ENCODE measurements at regions not wholly inside any gene's neighbourhood (a gene's known extent, or its start where the extent isn't known, plus 50 kb on each side); places are given as distances from the start of the nearest gene placed in this dataset.

DNA sequence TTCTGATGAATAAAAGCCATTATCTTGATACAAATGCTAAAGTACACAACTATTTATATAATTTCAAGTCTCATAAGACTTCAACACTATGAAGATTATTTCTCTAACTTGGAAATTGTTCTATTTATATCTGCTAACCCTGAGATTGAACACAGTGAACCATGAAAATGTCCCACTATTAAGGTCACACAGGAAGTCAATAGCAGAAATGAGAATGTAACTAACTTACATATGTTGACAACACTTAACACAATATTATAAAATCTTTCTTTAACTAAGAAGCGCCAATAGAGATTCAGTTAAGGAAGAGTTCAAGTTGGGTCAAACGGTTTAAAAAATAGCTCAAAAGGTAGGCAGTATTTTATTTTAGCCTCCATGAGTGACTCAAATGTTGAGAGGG lies 551.8 kb upstream of the CBLB start:
- ChIA-PET POLR2A (no interaction called here), CTCF (no interaction called here)
- peaks cover 0 to 8% of the 10 kb centered on the region in 2 experiments; a peak in 1 of 4 replicates for H3K4me1 ChIP-seq (ENCODE audit: control insufficient read depth in 1 of 2, insufficient read depth in 2 of 2, low read depth in 1 of 2, low read length in 1 of 2)
- no peak overlapping the region for H3K27ac ChIP-seq (ENCODE audit: low read depth in 2 of 2, low read length in 1 of 2)
- no peaks in the 10 kb centered on the region for H3K79me2 ChIP-seq (ENCODE audit: insufficient read depth)
- H3K27me3 ChIP-seq (ENCODE audit: insufficient read depth) = no peaks in the 10 kb centered on the region
- no peak overlapping the region for H3K4me3 ChIP-seq (ENCODE audit: low read depth in 2 of 2, low read length in 1 of 2)
- no peaks in the 10 kb centered on the region for H3K9me2 ChIP-seq
- no peak overlapping the region for H3K9ac ChIP-seq
- 47% methylated on average over 2 of the region's 2 CpGs for WGBS (ENCODE audit: low lambda C conversion rate)
- no peak overlapping the region for H2AFZ ChIP-seq (ENCODE audit: low read depth)
- no peak for DNase-seq
- no peaks in the 10 kb centered on the region for H4K20me1 ChIP-seq (ENCODE audit: insufficient read depth)
- no peaks in the 10 kb centered on the region for H3K36me3 ChIP-seq (replicated peaks in 1 of 2; ENCODE audit: control insufficient read depth in 1 of 2, insufficient read depth in 2 of 2, low read length in 1 of 2)
- no peak overlapping the region for H3K4me2 ChIP-seq
- H3F3A ChIP-seq (replicated peaks; ENCODE audit: insufficient read depth) = no peaks in the 10 kb centered on the region
- TF ChIP-seq, protein P1, sequence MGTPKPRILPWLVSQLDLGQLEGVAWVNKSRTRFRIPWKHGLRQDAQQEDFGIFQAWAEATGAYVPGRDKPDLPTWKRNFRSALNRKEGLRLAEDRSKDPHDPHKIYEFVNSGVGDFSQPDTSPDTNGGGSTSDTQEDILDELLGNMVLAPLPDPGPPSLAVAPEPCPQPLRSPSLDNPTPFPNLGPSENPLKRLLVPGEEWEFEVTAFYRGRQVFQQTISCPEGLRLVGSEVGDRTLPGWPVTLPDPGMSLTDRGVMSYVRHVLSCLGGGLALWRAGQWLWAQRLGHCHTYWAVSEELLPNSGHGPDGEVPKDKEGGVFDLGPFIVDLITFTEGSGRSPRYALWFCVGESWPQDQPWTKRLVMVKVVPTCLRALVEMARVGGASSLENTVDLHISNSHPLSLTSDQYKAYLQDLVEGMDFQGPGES (IDR thresholded peaks at IDR 0.05; ENCODE audit: low read depth, low read length) = no peak
- TF ChIP-seq, protein P2, sequence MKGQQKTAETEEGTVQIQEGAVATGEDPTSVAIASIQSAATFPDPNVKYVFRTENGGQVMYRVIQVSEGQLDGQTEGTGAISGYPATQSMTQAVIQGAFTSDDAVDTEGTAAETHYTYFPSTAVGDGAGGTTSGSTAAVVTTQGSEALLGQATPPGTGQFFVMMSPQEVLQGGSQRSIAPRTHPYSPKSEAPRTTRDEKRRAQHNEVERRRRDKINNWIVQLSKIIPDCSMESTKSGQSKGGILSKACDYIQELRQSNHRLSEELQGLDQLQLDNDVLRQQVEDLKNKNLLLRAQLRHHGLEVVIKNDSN (IDR thresholded peaks at IDR 0.05; ENCODE audit: borderline replicate concordance, low read depth) = no peak
- TF ChIP-seq RAD21 (IDR thresholded peaks at IDR 0.05; ENCODE audit: low read length) = no peak
- no peak for TF ChIP-seq FOXM1 (IDR thresholded peaks at IDR 0.05; ENCODE audit: low read depth)
- no peak for TF ChIP-seq YY1 (IDR thresholded peaks at IDR 0.05; ENCODE audit: low read depth)
- peaks cover 3% of the 10 kb centered on the region; the same call in 1 of the 2 replicates for H3K9me3 ChIP-seq

DNA sequence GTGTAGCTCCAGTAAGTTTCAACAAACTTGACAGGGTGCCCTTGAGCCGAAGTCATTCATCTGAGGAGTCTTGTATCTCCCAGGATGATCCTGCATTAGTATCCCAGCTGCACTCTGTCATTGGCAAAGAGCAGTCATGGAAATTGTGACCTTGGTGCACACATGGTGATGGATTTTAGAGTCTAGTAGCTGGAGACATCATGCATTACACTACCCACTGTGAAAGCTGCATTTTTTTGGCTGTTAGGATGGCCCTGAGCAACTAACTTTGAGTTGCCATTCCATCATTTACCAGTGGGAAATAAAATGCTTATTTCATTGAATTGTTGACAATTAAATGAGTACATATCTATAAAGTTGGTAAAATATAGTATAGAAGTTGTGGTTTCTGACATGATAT lies 552.6 kb upstream of the CBLB start:
- no peaks in the 10 kb centered on the region for H3K79me2 ChIP-seq (ENCODE audit: insufficient read depth)
- POLR2A ChIA-PET = no interaction called here
- CTCF ChIA-PET = no interaction called here
- H4K20me1 ChIP-seq (ENCODE audit: insufficient read depth) = no peaks in the 10 kb centered on the region
- no peak overlapping the region for H3K4me3 ChIP-seq (ENCODE audit: low read depth in 2 of 2, low read length in 1 of 2)
- no peak overlapping the region for H2AFZ ChIP-seq (ENCODE audit: low read depth)
- WGBS (ENCODE audit: low lambda C conversion rate) = 80% methylated on average over 1 of the region's 1 CpG
- H3K9me3 ChIP-seq = peaks cover 3% of the 10 kb centered on the region; the same call in 1 of the 2 replicates
- no peak overlapping the region for H3K9ac ChIP-seq
- H3K4me2 ChIP-seq = no peak overlapping the region
- H3K27ac ChIP-seq (ENCODE audit: low read depth in 2 of 2, low read length in 1 of 2) = no peak overlapping the region
- TF ChIP-seq, protein P3, sequence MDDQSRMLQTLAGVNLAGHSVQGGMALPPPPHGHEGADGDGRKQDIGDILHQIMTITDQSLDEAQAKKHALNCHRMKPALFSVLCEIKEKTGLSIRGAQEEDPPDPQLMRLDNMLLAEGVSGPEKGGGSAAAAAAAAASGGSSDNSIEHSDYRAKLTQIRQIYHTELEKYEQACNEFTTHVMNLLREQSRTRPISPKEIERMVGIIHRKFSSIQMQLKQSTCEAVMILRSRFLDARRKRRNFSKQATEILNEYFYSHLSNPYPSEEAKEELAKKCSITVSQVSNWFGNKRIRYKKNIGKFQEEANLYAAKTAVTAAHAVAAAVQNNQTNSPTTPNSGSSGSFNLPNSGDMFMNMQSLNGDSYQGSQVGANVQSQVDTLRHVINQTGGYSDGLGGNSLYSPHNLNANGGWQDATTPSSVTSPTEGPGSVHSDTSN (IDR thresholded peaks at IDR 0.05) = no peak
- TF ChIP-seq, protein P4, sequence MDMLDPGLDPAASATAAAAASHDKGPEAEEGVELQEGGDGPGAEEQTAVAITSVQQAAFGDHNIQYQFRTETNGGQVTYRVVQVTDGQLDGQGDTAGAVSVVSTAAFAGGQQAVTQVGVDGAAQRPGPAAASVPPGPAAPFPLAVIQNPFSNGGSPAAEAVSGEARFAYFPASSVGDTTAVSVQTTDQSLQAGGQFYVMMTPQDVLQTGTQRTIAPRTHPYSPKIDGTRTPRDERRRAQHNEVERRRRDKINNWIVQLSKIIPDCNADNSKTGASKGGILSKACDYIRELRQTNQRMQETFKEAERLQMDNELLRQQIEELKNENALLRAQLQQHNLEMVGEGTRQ (IDR thresholded peaks at IDR 0.05; ENCODE audit: borderline replicate concordance, low read depth, low read length) = no peak
- no peak for TF ChIP-seq TEAD4 (IDR thresholded peaks at IDR 0.05; ENCODE audit: borderline replicate concordance, insufficient read depth)
- TF ChIP-seq GABPA (IDR thresholded peaks at IDR 0.05; ENCODE audit: low read depth) = no peak
- no peak for TF ChIP-seq FOXM1 (IDR thresholded peaks at IDR 0.05; ENCODE audit: low read depth)
- no peak for TF ChIP-seq FOSL2 (IDR thresholded peaks at IDR 0.05; ENCODE audit: borderline replicate concordance, low read depth)
- no peak for TF ChIP-seq TCF12 (IDR thresholded peaks at IDR 0.05)
- TF ChIP-seq EZH2phosphoT487 (IDR thresholded peaks at IDR 0.05; ENCODE audit: borderline replicate concordance, low read depth) = no peak
- TF ChIP-seq CHD2 (IDR thresholded peaks at IDR 0.05; ENCODE audit: low read length, partially characterized antibody) = no peak
- TF ChIP-seq MXI1 (IDR thresholded peaks at IDR 0.05; ENCODE audit: low read depth, low read length) = no peak
- TF ChIP-seq, protein P2 (IDR thresholded peaks at IDR 0.05; ENCODE audit: borderline replicate concordance, low read depth) = no peak
- TF ChIP-seq YY1 (IDR thresholded peaks at IDR 0.05; ENCODE audit: low read depth) = no peak
- no peak for TF ChIP-seq FOXJ3 (CRISPR knock-in tag; IDR thresholded peaks at IDR 0.05)
- TF ChIP-seq SMC3 (IDR thresholded peaks at IDR 0.05; ENCODE audit: low read depth, low read length) = no peak
- H3K9me2 ChIP-seq = no peaks in the 10 kb centered on the region
- DNase-seq = no peak
- no peaks in the 10 kb centered on the region for H3F3A ChIP-seq (replicated peaks; ENCODE audit: insufficient read depth)
- no peaks in the 10 kb centered on the region for H3K27me3 ChIP-seq (ENCODE audit: insufficient read depth)
- no peaks in the 10 kb centered on the region for H3K36me3 ChIP-seq (replicated peaks in 1 of 2; ENCODE audit: control insufficient read depth in 1 of 2, insufficient read depth in 2 of 2, low read length in 1 of 2)
- peaks cover 0 to 8% of the 10 kb centered on the region in 2 experiments; a peak in 2 of 4 replicates for H3K4me1 ChIP-seq (ENCODE audit: control insufficient read depth in 1 of 2, insufficient read depth in 2 of 2, low read depth in 1 of 2, low read length in 1 of 2)

All from SK-N-SH (cell line).